Activated naive CD8-positive, alpha-beta T cell treated with anti-CD3 and anti-CD28 coated beads, Interleukin-2, amount 50 U/mL, for 24 hours (primary cell): ENCODE measurements at regions not wholly inside any gene's neighbourhood (a gene's known extent, or its start where the extent isn't known, plus 50 kb on each side); places are given as distances from the start of the nearest gene placed in this dataset.
"Not testable (repeated sequence)": the region's sequence is repeated elsewhere in the genome, so short reads cannot be mapped to it uniquely, and the experiment has no call there.

ENCODE experiments used
- ATAC-seq: fragments of 150-1000 bp; cut with Tn5 transposase; one replicate; pipeline ENCODE4 v1.10.0; 2021
- DNase-seq: peaks from one replicate; pipeline ENCODE4 v3.0.0; 2021
- H3K27ac Mint-ChIP-seq: one replicate; pipeline ENCODE4 v1.8.0; 2021; ENCODE audit warnings: mild to moderate bottlenecking, mixed read lengths
- H3K27me3 Mint-ChIP-seq: one replicate; pipeline ENCODE4 v1.8.0; 2021; ENCODE audit warnings: mixed read lengths
- H3K36me3 Mint-ChIP-seq: one replicate; pipeline ENCODE4 v1.8.0; 2021; ENCODE audit warnings: low read depth, mixed read lengths
- H3K4me1 Mint-ChIP-seq: one replicate; pipeline ENCODE4 v1.8.0; 2021; ENCODE audit warnings: mixed read lengths
- H3K4me3 Mint-ChIP-seq: one replicate; pipeline ENCODE4 v1.8.0; 2021; ENCODE audit warnings: mild to moderate bottlenecking, moderate library complexity, mixed read lengths
- H3K9me3 Mint-ChIP-seq: one replicate; pipeline ENCODE4 v1.8.0; 2021; ENCODE audit warnings: mixed read lengths

GRCh38 chr7:49669285-49669684 is 104.2 kb upstream of the VWC2 start:
- Mint-ChIP-seq H3K27me3 (no peaks in the 10 kb centered on the region), H3K4me3 (no peak overlapping the region), H3K9me3 (peaks cover 4% of the 10 kb centered on the region), H3K36me3 (no peaks in the 10 kb centered on the region), H3K27ac (no peak overlapping the region), H3K4me1 (no peaks in the 10 kb centered on the region)
- ATAC-seq (no peak), DNase-seq (no peak)

- DNase-seq (no peak), ATAC-seq (no peak)
- no peaks in the 10 kb centered on the region for H3K27me3 Mint-ChIP-seq
- no peak overlapping the region for H3K27ac Mint-ChIP-seq
- no peak overlapping the region for H3K4me3 Mint-ChIP-seq
- H3K9me3 Mint-ChIP-seq, result peaks cover 4% of the 10 kb centered on the region
- H3K36me3 Mint-ChIP-seq, result no peaks in the 10 kb centered on the region
- H3K4me1 Mint-ChIP-seq, result no peaks in the 10 kb centered on the region
These were observed 103.7 kb upstream of the VWC2 start for GRCh38 chr7:49669692-49670260.

DNA sequence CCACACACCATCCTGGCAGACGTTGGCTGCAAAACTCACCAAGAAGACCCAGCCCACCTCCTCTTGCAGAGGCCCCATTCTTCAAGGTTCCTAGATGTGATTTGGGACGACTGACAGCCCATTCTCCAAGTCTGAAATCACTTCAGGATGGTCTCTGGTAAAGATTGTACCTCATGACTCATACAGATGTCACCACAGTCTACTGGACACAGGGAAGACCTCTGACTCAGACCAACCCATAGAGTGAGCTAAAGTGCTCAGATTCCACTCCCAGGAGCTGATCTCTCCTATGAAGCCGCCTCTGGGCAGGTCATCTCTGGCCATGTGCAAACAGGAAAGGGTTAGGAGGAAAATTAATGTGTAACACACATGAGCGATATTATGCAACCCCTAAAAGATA is 102.4 kb upstream of the VWC2 start:
- DNase-seq (no peak), ATAC-seq (no peak)
- no peaks in the 10 kb centered on the region for H3K27me3 Mint-ChIP-seq
- H3K36me3 Mint-ChIP-seq, result no peaks in the 10 kb centered on the region
- H3K4me1 Mint-ChIP-seq, result no peaks in the 10 kb centered on the region
- peaks cover 4% of the 10 kb centered on the region for H3K9me3 Mint-ChIP-seq
- no peak overlapping the region for H3K4me3 Mint-ChIP-seq
- no peak overlapping the region for H3K27ac Mint-ChIP-seq

DNA sequence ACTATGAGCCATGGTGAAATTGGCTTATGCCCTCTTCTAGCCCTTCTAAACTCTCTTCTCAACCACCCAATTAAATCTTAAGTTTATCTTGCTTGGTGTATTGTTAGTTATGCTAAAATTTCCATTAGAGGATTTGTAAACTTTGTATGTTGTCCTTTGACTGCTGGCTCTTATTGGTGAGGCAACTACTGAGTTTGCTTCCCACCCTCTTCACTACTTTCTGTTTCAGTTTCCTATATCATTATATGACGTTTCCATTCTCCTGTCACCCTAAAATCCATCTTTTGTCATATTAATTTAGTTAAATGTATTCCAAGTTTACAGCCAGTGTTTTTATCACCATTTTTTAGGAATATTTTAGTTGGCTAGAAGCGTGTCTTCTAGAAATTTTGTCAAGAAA is 80.9 kb upstream of the VWC2 start:
- ATAC-seq (no peak), DNase-seq (no peak)
- Mint-ChIP-seq H3K27ac (no peak overlapping the region), H3K36me3 (no peaks in the 10 kb centered on the region), H3K9me3 (no peaks in the 10 kb centered on the region), H3K4me1 (no peaks in the 10 kb centered on the region), H3K27me3 (no peaks in the 10 kb centered on the region), H3K4me3 (no peak overlapping the region)

DNA sequence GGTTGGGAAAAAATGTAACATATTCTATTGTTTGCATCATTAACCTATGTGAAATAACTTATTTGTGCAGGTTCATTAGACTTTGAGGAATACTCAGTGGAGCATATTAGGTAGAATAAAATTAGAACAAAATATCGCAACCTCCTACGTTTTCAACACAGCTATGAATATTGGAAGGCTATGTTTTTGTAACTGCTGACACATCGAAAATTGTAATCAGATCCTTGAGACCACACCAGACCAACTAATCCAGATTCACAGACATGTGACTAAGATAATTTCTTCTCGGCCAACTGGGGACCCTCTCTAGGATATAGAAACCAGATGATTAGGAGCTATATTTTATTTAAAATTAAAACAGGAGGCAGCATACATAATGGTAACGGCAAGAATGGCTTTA is 77.5 kb upstream of the VWC2 start:
- Mint-ChIP-seq H3K4me3 (no peak overlapping the region), H3K36me3 (no peaks in the 10 kb centered on the region), H3K27me3 (no peaks in the 10 kb centered on the region), H3K4me1 (no peaks in the 10 kb centered on the region), H3K9me3 (peaks cover 4% of the 10 kb centered on the region), H3K27ac (no peak overlapping the region)
- ATAC-seq, result no peak
- no peak for DNase-seq

DNA sequence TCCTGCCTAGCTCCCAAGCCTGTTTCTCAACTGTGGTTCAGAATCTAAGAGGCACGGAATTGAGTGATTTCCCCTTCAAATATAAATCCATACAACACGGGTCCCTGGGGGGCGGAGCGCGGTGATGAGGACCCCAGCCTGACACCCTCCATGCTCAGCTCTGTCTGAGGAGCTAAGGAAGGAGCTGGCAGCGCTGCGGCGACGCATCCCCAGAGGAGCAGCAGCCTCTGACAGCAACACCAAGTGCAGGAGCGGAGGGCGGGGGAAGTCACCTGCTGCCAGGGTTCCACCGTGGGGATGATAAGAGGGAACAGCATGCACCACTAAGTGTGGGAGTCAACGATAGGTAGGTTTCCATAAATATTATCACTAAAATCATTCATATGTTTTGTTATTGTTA is 72.6 kb upstream of the VWC2 start:
- Mint-ChIP-seq H3K9me3 (peaks cover 4% of the 10 kb centered on the region), H3K27ac (no peak overlapping the region), H3K36me3 (no peaks in the 10 kb centered on the region), H3K27me3 (no peaks in the 10 kb centered on the region), H3K4me1 (no peaks in the 10 kb centered on the region), H3K4me3 (no peak overlapping the region)
- ATAC-seq (no peak), DNase-seq (no peak)

- Mint-ChIP-seq H3K4me3 (no peak overlapping the region), H3K27ac (no peak overlapping the region), H3K9me3 (peaks cover 4% of the 10 kb centered on the region), H3K4me1 (no peaks in the 10 kb centered on the region), H3K27me3 (no peaks in the 10 kb centered on the region), H3K36me3 (no peaks in the 10 kb centered on the region)
- DNase-seq (no peak), ATAC-seq (no peak)
These were observed 71.3 kb upstream of the VWC2 start for GRCh38 chr7:49702099-49702498.

GRCh38 chr7:49703337-49703736 is 70.1 kb upstream of the VWC2 start:
- H3K36me3 Mint-ChIP-seq, result no peaks in the 10 kb centered on the region

DNA sequence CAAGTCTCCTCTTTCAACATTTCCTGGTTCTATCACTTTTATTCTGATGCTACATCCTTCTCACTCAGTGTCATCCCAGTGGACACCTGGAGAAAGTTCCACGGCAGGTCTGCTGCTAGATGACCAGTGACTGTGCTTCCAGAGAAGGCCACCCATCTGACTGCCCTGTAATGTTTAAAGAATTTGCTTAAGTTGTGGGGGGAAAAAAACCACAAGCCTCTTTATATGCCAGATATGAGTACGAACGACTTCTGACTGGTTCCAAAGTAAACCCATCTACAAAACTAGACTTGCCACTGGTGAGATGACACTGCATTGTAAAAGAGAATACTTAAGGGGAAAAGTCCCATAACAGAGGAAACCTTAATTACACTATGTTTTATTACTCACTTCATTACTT is 69.6 kb upstream of the VWC2 start:
- Mint-ChIP-seq H3K4me3 (no peak overlapping the region), H3K4me1 (no peaks in the 10 kb centered on the region), H3K9me3 (no peaks in the 10 kb centered on the region), H3K36me3 (no peaks in the 10 kb centered on the region), H3K27me3 (no peaks in the 10 kb centered on the region), H3K27ac (no peak overlapping the region)
- DNase-seq (no peak), ATAC-seq (no peak)

More at GRCh38 chr7:49703337-49703736, 70.1 kb upstream of the VWC2 start:
- Mint-ChIP-seq H3K4me1 (no peaks in the 10 kb centered on the region), H3K4me3 (no peak overlapping the region), H3K9me3 (peaks cover 3% of the 10 kb centered on the region), H3K27me3 (no peaks in the 10 kb centered on the region), H3K27ac (no peak overlapping the region)
- DNase-seq (no peak), ATAC-seq (no peak)

DNA sequence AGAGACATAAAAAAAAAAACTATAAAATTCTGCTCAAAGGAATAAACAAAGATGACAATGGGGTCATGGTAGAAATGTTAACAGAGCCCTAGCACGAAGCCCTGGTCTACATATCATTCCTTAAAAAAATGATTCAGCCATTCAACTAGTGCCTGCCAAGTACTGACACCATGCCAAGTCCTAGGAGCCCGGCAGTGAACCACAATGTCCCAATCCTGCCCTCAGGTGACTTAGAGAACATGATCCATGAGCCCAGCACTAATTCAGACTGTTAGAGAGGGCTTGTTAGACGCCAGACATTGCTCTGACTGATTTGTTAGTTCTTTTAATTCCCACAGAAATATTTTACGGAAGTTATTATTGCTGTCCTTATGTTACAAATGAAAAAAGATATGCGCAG is 67.3 kb upstream of the VWC2 start:
- no peaks in the 10 kb centered on the region for H3K27me3 Mint-ChIP-seq
- no peak for ATAC-seq
- H3K4me3 Mint-ChIP-seq, result no peak overlapping the region
- H3K27ac Mint-ChIP-seq, result no peak overlapping the region
- H3K36me3 Mint-ChIP-seq, result no peaks in the 10 kb centered on the region
- H3K9me3 Mint-ChIP-seq, result no peaks in the 10 kb centered on the region
- no peak for DNase-seq
- H3K4me1 Mint-ChIP-seq, result no peaks in the 10 kb centered on the region

DNA sequence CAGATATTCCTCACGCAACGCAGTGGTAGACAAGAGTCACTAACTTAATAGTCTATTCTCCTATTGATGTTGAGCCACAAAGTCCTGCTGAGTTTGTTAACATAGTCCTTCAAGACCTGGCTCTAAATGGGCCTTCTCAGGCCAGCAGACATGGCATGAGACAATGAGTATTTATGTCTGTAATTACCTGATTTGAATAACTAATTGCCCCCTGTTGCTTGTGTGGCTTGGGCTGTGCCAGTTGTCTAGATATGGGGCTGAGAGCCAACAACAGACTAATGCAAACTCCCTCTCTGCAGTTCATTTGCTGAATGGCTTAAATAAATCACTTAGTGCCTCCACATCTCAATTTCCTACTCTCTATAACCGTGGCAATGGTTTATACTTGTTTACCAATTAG is 65.5 kb upstream of the VWC2 start:
- no peak overlapping the region for H3K4me3 Mint-ChIP-seq
- H3K9me3 Mint-ChIP-seq, result no peaks in the 10 kb centered on the region
- no peaks in the 10 kb centered on the region for H3K27me3 Mint-ChIP-seq
- ATAC-seq (no peak), DNase-seq (no peak)
- no peaks in the 10 kb centered on the region for H3K4me1 Mint-ChIP-seq
- H3K27ac Mint-ChIP-seq, result no peak overlapping the region
- H3K36me3 Mint-ChIP-seq, result no peaks in the 10 kb centered on the region

- Mint-ChIP-seq H3K36me3 (no peaks in the 10 kb centered on the region), H3K9me3 (no peaks in the 10 kb centered on the region), H3K27ac (no peak overlapping the region), H3K4me3 (no peak overlapping the region), H3K4me1 (no peaks in the 10 kb centered on the region), H3K27me3 (no peaks in the 10 kb centered on the region)
- no peak for ATAC-seq
- no peak for DNase-seq
These were observed 64.8 kb upstream of the VWC2 start for GRCh38 chr7:49708590-49708989.

DNA sequence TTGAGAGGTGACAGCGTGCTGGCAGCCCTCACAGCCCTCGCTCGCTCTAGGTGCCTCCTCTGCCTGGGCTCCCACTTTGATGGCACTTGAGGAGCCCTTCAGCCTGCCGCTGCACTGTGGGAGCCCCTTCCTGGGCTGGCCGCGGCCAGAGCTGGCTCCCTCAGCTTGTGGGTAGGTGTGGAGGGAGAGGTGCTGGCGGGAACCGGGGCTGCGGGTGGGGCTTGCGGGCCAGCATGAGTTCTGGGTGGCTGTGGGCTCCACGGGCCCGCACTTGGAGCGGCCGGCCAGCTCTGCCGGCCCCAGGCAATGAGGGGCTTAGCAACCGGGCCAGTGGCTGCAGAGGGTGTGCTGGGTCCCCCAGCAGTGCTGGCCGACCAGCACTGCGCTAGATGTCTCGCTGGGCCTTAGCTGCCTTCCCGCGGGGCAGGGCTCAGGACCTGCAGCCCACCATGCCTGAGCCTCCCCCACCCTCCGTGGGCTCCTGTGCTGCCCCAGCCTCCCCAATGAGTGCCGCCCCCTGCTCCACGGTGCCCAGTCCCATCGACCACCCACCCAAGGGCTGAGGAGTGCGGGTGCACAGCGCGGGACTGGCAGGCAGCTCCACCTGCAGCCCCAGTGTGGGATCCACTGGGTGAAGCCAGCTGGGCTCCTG is 62.2 kb upstream of the VWC2 start:
- H3K36me3 Mint-ChIP-seq, ATAC-seq, H3K27ac Mint-ChIP-seq, H3K9me3 Mint-ChIP-seq, H3K4me1 Mint-ChIP-seq, H3K27me3 Mint-ChIP-seq, DNase-seq, H3K4me3 Mint-ChIP-seq: not testable (repeated sequence)

- H3K27me3 Mint-ChIP-seq, result no peaks in the 10 kb centered on the region
- H3K36me3 Mint-ChIP-seq, result no peaks in the 10 kb centered on the region
- ATAC-seq (no peak), DNase-seq (no peak)
- H3K9me3 Mint-ChIP-seq, result no peaks in the 10 kb centered on the region
- H3K27ac Mint-ChIP-seq, result no peak overlapping the region
- H3K4me1 Mint-ChIP-seq, result no peaks in the 10 kb centered on the region
- H3K4me3 Mint-ChIP-seq, result no peak overlapping the region
These were observed 59.3 kb upstream of the VWC2 start for GRCh38 chr7:49714182-49714581.

GRCh38 chr7:49715486-49715885 is 58.0 kb upstream of the VWC2 start:
- Mint-ChIP-seq H3K4me1 (no peaks in the 10 kb centered on the region), H3K27ac (no peak overlapping the region), H3K27me3 (no peaks in the 10 kb centered on the region), H3K9me3 (no peaks in the 10 kb centered on the region), H3K36me3 (no peaks in the 10 kb centered on the region), H3K4me3 (no peak overlapping the region)
- DNase-seq (no peak), ATAC-seq (no peak)

GRCh38 chr7:49717547-49717946 is 55.9 kb upstream of the VWC2 start:
- Mint-ChIP-seq H3K4me3 (no peak overlapping the region), H3K27me3 (no peaks in the 10 kb centered on the region), H3K36me3 (no peaks in the 10 kb centered on the region), H3K4me1 (no peaks in the 10 kb centered on the region), H3K9me3 (no peaks in the 10 kb centered on the region), H3K27ac (no peak overlapping the region)
- DNase-seq (no peak), ATAC-seq (no peak)
